ENCODE measurements at regions not wholly inside any gene's neighbourhood (a gene's known extent, or its start where the extent isn't known, plus 50 kb on each side); places are given as distances from the start of the nearest gene placed in this dataset.

DNA sequence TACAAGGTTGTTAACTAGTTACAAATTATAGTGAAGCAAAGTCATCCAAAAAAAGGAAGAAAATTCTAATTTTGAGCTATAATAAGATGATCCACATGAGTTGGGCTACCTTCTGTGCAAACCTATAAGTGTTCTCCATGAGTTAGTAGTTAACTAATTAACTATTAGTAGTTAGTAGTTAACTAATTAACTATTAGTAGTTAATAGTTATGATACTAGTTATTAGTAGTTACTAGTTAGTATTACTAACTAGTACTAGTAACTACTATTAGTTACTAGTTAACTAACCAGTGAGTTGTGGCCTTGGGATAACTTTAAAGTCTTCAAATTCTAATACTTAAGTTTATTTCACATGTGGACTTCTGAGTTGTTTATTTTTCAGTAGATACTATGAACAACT is 453.4 kb upstream of the GRM3 start:
- no peaks in the 10 kb centered on the region for H3K4me1 Mint-ChIP-seq
- intact Hi-C loops (cut with micrococcal nuclease): no loop called here

DNA sequence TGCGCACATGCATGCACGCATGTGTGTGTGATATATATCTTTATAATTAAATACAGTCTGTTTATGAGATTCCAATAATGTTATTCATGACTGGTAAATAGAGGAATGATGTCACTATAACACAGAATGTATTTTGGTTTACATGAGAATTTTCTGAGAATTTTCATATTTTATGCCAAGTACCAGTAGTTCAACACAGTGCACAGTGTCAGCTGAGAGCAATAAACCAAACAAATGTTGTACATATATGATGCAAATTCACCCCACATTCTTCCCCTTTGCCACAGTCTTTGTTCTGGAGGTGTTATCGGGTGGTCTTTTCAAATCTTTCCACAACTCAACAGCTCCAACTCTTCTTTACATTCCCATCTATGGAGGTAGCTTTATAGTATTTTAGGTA is 462.2 kb upstream of the GRM3 start:
- Histone ChIP-seq H4K20me1 (ENCODE audit: insufficient read depth, low read length) (no peaks in the 10 kb centered on the region), H2AFZ (ENCODE audit: insufficient read depth, low read depth, low read length, poor library complexity, severe bottlenecking) (no peak overlapping the region), H3K9ac (ENCODE audit: insufficient read depth, low read length, poor library complexity, severe bottlenecking) (no peak overlapping the region), H3K79me2 (ENCODE audit: insufficient read depth, low read length) (no peaks in the 10 kb centered on the region), H3K4me3 (replicated peaks in 1 of 3; ENCODE audit: low read depth in 2 of 3, low read length in 3 of 3) (no peak overlapping the region), H3K36me3 (replicated peaks in 1 of 2; ENCODE audit: control insufficient read depth in 1 of 2, insufficient read depth in 2 of 2, low read length in 2 of 2) (no peaks in the 10 kb centered on the region), H3K27me3 (ENCODE audit: control insufficient read depth in 2 of 2, insufficient read depth in 2 of 2, low read length in 2 of 2) (no peaks in the 10 kb centered on the region), H3K9me3 (replicated peaks in 1 of 2; ENCODE audit: control insufficient read depth in 1 of 2, insufficient read depth in 1 of 2, low read length in 2 of 2) (peaks cover 0 to under 1% of the 10 kb centered on the region in 2 donors), H3K4me2 (replicated peaks; ENCODE audit: extremely low read depth, low read length, poor library complexity, severe bottlenecking) (no peak overlapping the region), H3K27ac (ENCODE audit: low read depth in 1 of 2, low read length in 2 of 2) (no peak overlapping the region), H3K4me1 (ENCODE audit: control insufficient read depth in 1 of 2, insufficient read depth in 2 of 2, low read length in 2 of 2) (no peaks in the 10 kb centered on the region)
- TF ChIP-seq, protein P1, sequence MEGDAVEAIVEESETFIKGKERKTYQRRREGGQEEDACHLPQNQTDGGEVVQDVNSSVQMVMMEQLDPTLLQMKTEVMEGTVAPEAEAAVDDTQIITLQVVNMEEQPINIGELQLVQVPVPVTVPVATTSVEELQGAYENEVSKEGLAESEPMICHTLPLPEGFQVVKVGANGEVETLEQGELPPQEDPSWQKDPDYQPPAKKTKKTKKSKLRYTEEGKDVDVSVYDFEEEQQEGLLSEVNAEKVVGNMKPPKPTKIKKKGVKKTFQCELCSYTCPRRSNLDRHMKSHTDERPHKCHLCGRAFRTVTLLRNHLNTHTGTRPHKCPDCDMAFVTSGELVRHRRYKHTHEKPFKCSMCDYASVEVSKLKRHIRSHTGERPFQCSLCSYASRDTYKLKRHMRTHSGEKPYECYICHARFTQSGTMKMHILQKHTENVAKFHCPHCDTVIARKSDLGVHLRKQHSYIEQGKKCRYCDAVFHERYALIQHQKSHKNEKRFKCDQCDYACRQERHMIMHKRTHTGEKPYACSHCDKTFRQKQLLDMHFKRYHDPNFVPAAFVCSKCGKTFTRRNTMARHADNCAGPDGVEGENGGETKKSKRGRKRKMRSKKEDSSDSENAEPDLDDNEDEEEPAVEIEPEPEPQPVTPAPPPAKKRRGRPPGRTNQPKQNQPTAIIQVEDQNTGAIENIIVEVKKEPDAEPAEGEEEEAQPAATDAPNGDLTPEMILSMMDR (IDR thresholded peaks at IDR 0.05): no peak
- no CpG with 5 or more reads among the region's 3 CpGs for WGBS (ENCODE audit: insufficient coverage)
- no peak overlapping the region for H3K27ac Mint-ChIP-seq
- no peaks in the 10 kb centered on the region for H3K27me3 Mint-ChIP-seq (ENCODE audit: low read depth in 3 of 3)
- H3K4me3 Mint-ChIP-seq: no peak overlapping the region
- H3K4me1 Mint-ChIP-seq: no peaks in the 10 kb centered on the region
- H3K36me3 Mint-ChIP-seq: no peaks in the 10 kb centered on the region
- intact Hi-C loops (cut with micrococcal nuclease): no loop called here
- peaks cover 0 to 3% (median under 1%) of the 10 kb centered on the region in 7 donors for H3K9me3 Mint-ChIP-seq
- DNase-seq: no peak

More for the DNA sequence above, 453.4 kb upstream of the GRM3 start:
- H3K9ac ChIP-seq (ENCODE audit: insufficient read depth, low read length, poor library complexity, severe bottlenecking): no peak overlapping the region
- Mint-ChIP-seq H3K27me3 (ENCODE audit: low read depth in 3 of 3) (no peaks in the 10 kb centered on the region), H3K36me3 (no peaks in the 10 kb centered on the region), H3K4me3 (no peak overlapping the region), H3K27ac (no peak overlapping the region), H3K9me3 (peaks cover 0 to 10% (median 6%) of the 10 kb centered on the region in 7 donors)
- H4K20me1 ChIP-seq (ENCODE audit: insufficient read depth, low read length): no peaks in the 10 kb centered on the region
- H3K4me3 ChIP-seq (replicated peaks in 1 of 3; ENCODE audit: low read depth in 2 of 3, low read length in 3 of 3): no peak overlapping the region
- no peak overlapping the region for H3K4me2 ChIP-seq (replicated peaks; ENCODE audit: extremely low read depth, low read length, poor library complexity, severe bottlenecking)
- H3K79me2 ChIP-seq (ENCODE audit: insufficient read depth, low read length): no peaks in the 10 kb centered on the region
- no peaks in the 10 kb centered on the region for H3K27me3 ChIP-seq (ENCODE audit: control insufficient read depth in 2 of 2, insufficient read depth in 2 of 2, low read length in 2 of 2)
- TF ChIP-seq, protein P1 (IDR thresholded peaks at IDR 0.05): no peak
- DNase-seq: no peak
- H3K9me3 ChIP-seq (replicated peaks in 1 of 2; ENCODE audit: control insufficient read depth in 1 of 2, insufficient read depth in 1 of 2, low read length in 2 of 2): peaks cover 5 to 8% of the 10 kb centered on the region in 2 donors
- no peaks in the 10 kb centered on the region for H3K36me3 ChIP-seq (replicated peaks in 1 of 2; ENCODE audit: control insufficient read depth in 1 of 2, insufficient read depth in 2 of 2, low read length in 2 of 2)
- no peak overlapping the region for H2AFZ ChIP-seq (ENCODE audit: insufficient read depth, low read depth, low read length, poor library complexity, severe bottlenecking)
- no peaks in the 10 kb centered on the region for H3K4me1 ChIP-seq (ENCODE audit: control insufficient read depth in 1 of 2, insufficient read depth in 2 of 2, low read length in 2 of 2)
- no peak overlapping the region for H3K27ac ChIP-seq (ENCODE audit: low read depth in 1 of 2, low read length in 2 of 2)
